T-helper 2 cell treated with Interferon-gamma antibody and Interleukin-4, amounts not matched to agents 5 μg/mL and 100 μg/mL, for 36 hours (primary cell): ENCODE measurements at regions not wholly inside any gene's neighbourhood (a gene's known extent, or its start where the extent isn't known, plus 50 kb on each side); places are given as distances from the start of the nearest gene placed in this dataset.

Experiments used
- DNase-seq: peaks from one replicate; pipeline ENCODE4 v3.0.0; 2021; ENCODE audit warnings: low spot score
- H3K27ac Mint-ChIP-seq: one replicate; pipeline ENCODE4 v1.8.0; 2021; ENCODE audit warnings: mild to moderate bottlenecking, mixed read lengths
- H3K27me3 Mint-ChIP-seq: one replicate; pipeline ENCODE4 v1.8.0; 2021; ENCODE audit warnings: low read depth, mixed read lengths
- H3K36me3 Mint-ChIP-seq: one replicate; pipeline ENCODE4 v1.8.0; 2021; ENCODE audit warnings: low read depth, mixed read lengths
- H3K4me1 Mint-ChIP-seq: one replicate; pipeline ENCODE4 v1.8.0; 2021; ENCODE audit warnings: low read depth, mixed read lengths
- H3K4me3 Mint-ChIP-seq: one replicate; pipeline ENCODE4 v1.8.0; 2022; ENCODE audit warnings: mild to moderate bottlenecking, moderate library complexity, mixed read lengths
- H3K9me3 Mint-ChIP-seq: one replicate; pipeline ENCODE4 v1.8.0; 2021; ENCODE audit warnings: mixed read lengths

DNA sequence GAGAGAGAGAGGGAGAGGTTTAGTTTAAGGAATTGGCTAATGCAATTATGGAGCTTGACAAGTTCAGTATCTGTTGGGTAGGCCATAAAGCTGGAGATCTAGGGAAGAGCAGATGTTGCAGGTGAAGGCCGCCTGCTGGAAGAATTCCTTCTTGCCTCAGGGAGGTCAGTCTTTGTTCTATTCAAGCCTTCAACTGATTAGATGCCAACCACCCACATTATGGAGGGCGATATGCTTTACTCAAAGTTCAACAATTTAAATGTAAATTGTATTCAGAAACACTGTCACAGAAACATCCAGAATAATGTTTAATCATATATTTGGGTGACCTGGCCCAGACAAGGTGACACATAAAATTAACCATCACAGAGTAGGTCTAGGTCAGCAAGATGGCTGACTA is 51.7 kb upstream of the SSBP2 start:
- no peak overlapping the region for H3K4me3 Mint-ChIP-seq
- peaks cover 16% of the 10 kb centered on the region for H3K27me3 Mint-ChIP-seq
- H3K4me1 Mint-ChIP-seq, result peaks cover 12% of the 10 kb centered on the region
- H3K36me3 Mint-ChIP-seq, result no peaks in the 10 kb centered on the region
- H3K9me3 Mint-ChIP-seq, result peaks cover 16% of the 10 kb centered on the region
- no peak overlapping the region for H3K27ac Mint-ChIP-seq
- DNase-seq, result no peak

DNA sequence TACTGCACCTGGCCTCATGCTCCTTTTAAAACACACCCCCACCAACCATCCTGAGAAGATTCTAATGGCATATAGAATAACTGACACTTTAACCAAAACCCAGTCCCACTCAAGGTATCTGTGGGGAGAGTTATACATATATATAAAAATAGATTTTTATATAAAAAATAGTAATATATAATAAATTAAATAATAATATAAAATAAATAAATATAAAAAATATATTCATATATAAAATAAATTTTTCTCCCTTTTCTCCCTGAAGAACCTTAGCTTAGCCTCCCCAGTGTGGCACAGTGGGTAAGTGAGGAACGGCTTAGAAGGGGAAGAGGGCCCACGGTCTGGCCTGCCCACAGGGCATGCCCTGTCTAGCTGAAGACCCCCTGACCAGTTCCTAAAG is 51.1 kb upstream of the SSBP2 start:
- no peak for DNase-seq
- peaks cover 13% of the 10 kb centered on the region for H3K27me3 Mint-ChIP-seq
- no peak overlapping the region for H3K27ac Mint-ChIP-seq
- H3K36me3 Mint-ChIP-seq, result no peaks in the 10 kb centered on the region
- peaks cover 12% of the 10 kb centered on the region for H3K4me1 Mint-ChIP-seq
- no peak overlapping the region for H3K4me3 Mint-ChIP-seq
- H3K9me3 Mint-ChIP-seq, result peaks cover 13% of the 10 kb centered on the region

DNA sequence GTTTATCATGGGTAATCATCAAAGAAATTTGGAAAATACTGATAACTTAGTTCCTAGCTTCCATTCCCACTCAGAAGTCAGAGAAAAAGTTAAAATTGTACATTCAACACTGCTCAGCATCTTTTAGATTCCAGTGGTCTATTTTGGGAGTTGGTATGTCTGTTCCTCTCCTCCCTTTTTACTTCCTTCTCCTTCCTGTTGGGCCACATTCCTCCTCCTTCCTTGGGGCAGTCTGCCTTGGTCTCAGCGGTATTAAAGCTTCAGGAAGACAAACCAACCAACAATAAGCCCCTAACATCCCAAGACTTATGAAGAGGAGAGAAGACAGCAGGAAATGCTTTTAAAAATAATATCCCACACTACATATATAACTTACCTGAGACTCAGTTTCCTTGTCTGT is 49.9 kb upstream of the SSBP2 start:
- Mint-ChIP-seq H3K36me3 (no peaks in the 10 kb centered on the region), H3K27me3 (peaks cover 9% of the 10 kb centered on the region), H3K9me3 (peaks cover 3% of the 10 kb centered on the region), H3K27ac (no peak overlapping the region), H3K4me1 (peaks cover 12% of the 10 kb centered on the region), H3K4me3 (no peak overlapping the region)
- no peak for DNase-seq
